B cell (primary cell): ENCODE measurements at regions not wholly inside any gene's neighbourhood (a gene's known extent, or its start where the extent isn't known, plus 50 kb on each side); places are given as distances from the start of the nearest gene placed in this dataset.

ENCODE experiments used
- ATAC-seq: fragments of 200-7000 bp; cut with Tn5 transposase; one replicate; pipeline ENCODE4 v1.10.0; 2021; ENCODE audit warnings: low read depth, mild to moderate bottlenecking, moderate number of reproducible peaks, moderate library complexity
- CTCF ChIA-PET: fragments of 350-600 bp; sonication (Branson Sonifier 250); formaldehyde crosslinking; loops from one replicate; lab custom pipeline; 2021; ENCODE audit warnings: antibody characterized with exemption, inconsistent platforms; lab: Charles Lee
- POLR2A ChIA-PET: fragments of 350-600 bp; sonication (Branson Sonifier 250); formaldehyde crosslinking; loops from one replicate; lab custom pipeline; 2021; ENCODE audit warnings: antibody characterized with exemption; lab: Charles Lee
- DNase-seq: peaks from one replicate; pipeline ENCODE4 v3.0.0; 2013
- H2AFZ ChIP-seq: 2 replicates; pipeline ENCODE4 v1.6.1; 2012; ENCODE audit warnings: mild to moderate bottlenecking, low read depth, low read length; ENCODE audit not compliant: insufficient read depth, poor library complexity, severe bottlenecking
- H3K27ac ChIP-seq, 2 donors: 1 replicate in 1 of 2; 2 replicates in 1 of 2; pipeline ENCODE4 v1.5.1; 2012 to 2013; ENCODE audit warnings: low read length in 2 of 2, mild to moderate bottlenecking in 2 of 2, moderate library complexity in 1 of 2
- H3K27me3 ChIP-seq, 4 experiments: fragments of 200-600 bp in 1 of 4; sonication (generic) in 1 of 4; replicated peaks in 1 of 4; 1 replicate in 2 of 4; 2 replicates in 2 of 4; pipeline versions ENCODE4 v1.6.1 to v1.7.0; 2013 to 2016; ENCODE audit warnings: low read length in 3 of 4, mild to moderate bottlenecking in 2 of 4, mixed read lengths in 1 of 4, moderate library complexity in 1 of 4; ENCODE audit not compliant: insufficient read depth in 4 of 4, control insufficient read depth in 3 of 4; ENCODE audit errors: control extremely low read depth in 1 of 4
- H3K36me3 ChIP-seq, 2 experiments: replicated peaks in 1 of 2; 1 replicate in 1 of 2; 2 replicates in 1 of 2; pipeline versions ENCODE4 v1.6.1 to v1.7.1; 2013; ENCODE audit warnings: low read length in 1 of 2; ENCODE audit not compliant: insufficient read depth in 2 of 2, control insufficient read depth in 1 of 2; ENCODE audit errors: control extremely low read depth in 1 of 2, extremely low read depth in 1 of 2
- H3K4me1 ChIP-seq, 2 donors: fragments of 200-600 bp in 1 of 2; sonication (generic) in 1 of 2; 1 replicate in 1 of 2; 2 replicates in 1 of 2; pipeline versions ENCODE4 v1.5.1 to v1.6.1; 2013 to 2017; ENCODE audit warnings: low read length in 2 of 2; ENCODE audit not compliant: control insufficient read depth in 2 of 2, insufficient read depth in 2 of 2
- H3K4me2 ChIP-seq: replicated peaks from 2 replicates; pipeline ENCODE3; 2012; ENCODE audit warnings: mild to moderate bottlenecking, low read depth, low read length; ENCODE audit not compliant: poor library complexity, severe bottlenecking
- H3K4me3 ChIP-seq, 5 experiments: fragments of 200-600 bp in 1 of 5; sonication (generic) in 1 of 5; 1 replicate in 3 of 5; 2 replicates in 2 of 5; pipeline versions ENCODE4 v1.5.1 to v1.7.0; 2011 to 2016; ENCODE audit warnings: low read length in 4 of 5, mild to moderate bottlenecking in 4 of 5, low read depth in 2 of 5, control low read depth in 1 of 5, moderate library complexity in 1 of 5; ENCODE audit not compliant: insufficient read depth in 1 of 5; ENCODE audit errors: control extremely low read depth in 1 of 5, extremely low read depth in 1 of 5
- H3K79me2 ChIP-seq: fragments of 200-600 bp; sonication (generic); one replicate; pipeline ENCODE4 v1.6.0; 2016; ENCODE audit warnings: low read length; ENCODE audit not compliant: control insufficient read depth, insufficient read depth
- H3K9ac ChIP-seq: fragments of 200-600 bp; sonication (generic); 2 replicates; pipeline ENCODE4 v1.6.1; 2017; ENCODE audit warnings: mild to moderate bottlenecking, low read length, moderate library complexity
- H3K9me3 ChIP-seq, 3 donors: one replicate each; pipeline versions ENCODE4 v1.6.1 to v1.7.1; 2013; ENCODE audit warnings: low read length in 2 of 3; ENCODE audit not compliant: control insufficient read depth in 2 of 3, insufficient read depth in 1 of 3; ENCODE audit errors: control extremely low read depth in 1 of 3
- H4K20me1 ChIP-seq: 2 replicates; pipeline ENCODE4 v1.6.0; 2012; ENCODE audit warnings: mild to moderate bottlenecking, low read length; ENCODE audit not compliant: insufficient read depth, control insufficient read depth, poor library complexity, severe bottlenecking
- H3K27ac Mint-ChIP-seq: one replicate; pipeline ENCODE4 v1.8.0; 2021; ENCODE audit warnings: mixed read lengths
- H3K27me3 Mint-ChIP-seq: one replicate; pipeline ENCODE4 v1.8.0; 2021; ENCODE audit warnings: mixed read lengths
- H3K4me1 Mint-ChIP-seq: one replicate; pipeline ENCODE4 v1.8.0; 2021; ENCODE audit warnings: mixed read lengths
- H3K4me3 Mint-ChIP-seq: one replicate; pipeline ENCODE4 v1.8.0; 2021; ENCODE audit warnings: mixed read lengths
- H3K9me3 Mint-ChIP-seq: one replicate; pipeline ENCODE4 v1.8.0; 2022; ENCODE audit warnings: mixed read lengths; ENCODE audit not compliant: insufficient read depth
- CTCF ChIP-seq: fragments of 200-600 bp; IDR thresholded peaks from one replicate; pipeline ENCODE4 v1.8.0; 2022; ENCODE audit warnings: antibody characterized with exemption, mild to moderate bottlenecking
- EZH2 ChIP-seq: IDR thresholded peaks from 2 replicates; pipeline ENCODE4 v1.6.1; 2012; ENCODE audit warnings: borderline replicate concordance, low read depth, mild to moderate bottlenecking, moderate library complexity, low read length; ENCODE audit not compliant: insufficient read depth, poor library complexity, severe bottlenecking
- WGBS: methylation state at CpG from one replicate; pipeline ENCODE4 v1.1.5; 2013; ENCODE audit warnings: missing lambda C conversion rate; ENCODE audit not compliant: insufficient coverage; 5-methylcytosine and 5-hydroxymethylcytosine counted together
- intact Hi-C: fragments of 100-400 bp; cut with micrococcal nuclease; formaldehyde crosslinking; loops from one replicate; pipeline ENCODE4 v1.10.0; 2022

GRCh38 chr1:163747261-163747660 lies 425.5 kb downstream of the NUF2 start:
- Histone ChIP-seq H3K4me2 (no peak overlapping the region), H3K9ac (no peak overlapping the region), H3K79me2 (no peaks in the 10 kb centered on the region), H2AFZ (no peak overlapping the region), H3K27ac (no peak overlapping the region), H3K36me3 (no peaks in the 10 kb centered on the region), H3K9me3 (peaks cover 0 to 15% (median 1%) of the 10 kb centered on the region in 3 donors), H3K27me3 (no peaks in the 10 kb centered on the region), H3K4me3 (no peak overlapping the region), H4K20me1 (no peaks in the 10 kb centered on the region), H3K4me1 (no peaks in the 10 kb centered on the region)
- no peak overlapping the region for H3K27ac Mint-ChIP-seq
- H3K9me3 Mint-ChIP-seq: peaks cover 9% of the 10 kb centered on the region
- H3K4me1 Mint-ChIP-seq: no peaks in the 10 kb centered on the region
- POLR2A ChIA-PET: no interaction called here
- no peak for ATAC-seq
- H3K27me3 Mint-ChIP-seq: no peaks in the 10 kb centered on the region
- DNase-seq: no peak
- H3K4me3 Mint-ChIP-seq: no peak overlapping the region
- CTCF ChIA-PET: no interaction called here
- intact Hi-C loops: no loop called here
- TF ChIP-seq EZH2 (no peak), CTCF (no peak)

- H2AFZ ChIP-seq: no peak overlapping the region
- H3K79me2 ChIP-seq: no peaks in the 10 kb centered on the region
- ChIA-PET CTCF (no interaction called here), POLR2A (no interaction called here)
- H4K20me1 ChIP-seq: no peaks in the 10 kb centered on the region
- WGBS: no CpG with 5 or more reads among the region's 1 CpG
- DNase-seq (no peak), ATAC-seq (no peak)
- TF ChIP-seq CTCF (no peak), EZH2 (no peak)
- no peak overlapping the region for H3K27ac ChIP-seq
- no peak overlapping the region for H3K4me2 ChIP-seq
- Mint-ChIP-seq H3K27ac (no peak overlapping the region), H3K27me3 (no peaks in the 10 kb centered on the region), H3K4me3 (no peak overlapping the region), H3K4me1 (no peaks in the 10 kb centered on the region), H3K9me3 (peaks cover 7% of the 10 kb centered on the region)
- H3K4me3 ChIP-seq: no peak overlapping the region
- no peaks in the 10 kb centered on the region for H3K27me3 ChIP-seq
- no peaks in the 10 kb centered on the region for H3K36me3 ChIP-seq
- intact Hi-C loops: no loop called here
- peaks cover 0 to 15% (median 1%) of the 10 kb centered on the region in 3 donors for H3K9me3 ChIP-seq
- H3K9ac ChIP-seq: no peak overlapping the region
- H3K4me1 ChIP-seq: no peaks in the 10 kb centered on the region
Measured at GRCh38 chr1:163747855-163748254, 426.1 kb downstream of the NUF2 start.
